Cardiac fibroblast (primary cell): ENCODE measurements at regions not wholly inside any gene's neighbourhood (a gene's known extent, or its start where the extent isn't known, plus 50 kb on each side); places are given as distances from the start of the nearest gene placed in this dataset.

Source experiments
- DNase-seq, 2 donors: peaks; one replicate each; pipeline versions ENCODE4 v3.0.0 to v3.0.0-alpha.2; 2010; ENCODE audit warnings: low read depth in 2 of 2
- H3K4me3 ChIP-seq, 2 donors: replicated peaks in 1 of 2; 1 replicate in 1 of 2; 2 replicates in 1 of 2; pipeline ENCODE4 v1.5.1; 2011; ENCODE audit warnings: low read depth in 2 of 2, low read length in 2 of 2, mild to moderate bottlenecking in 2 of 2, moderate library complexity in 1 of 2
- TF ChIP-seq, protein P1 (sequence below): IDR thresholded peaks from one replicate; pipeline ENCODE4 v1.5.1; 2011; ENCODE audit warnings: low read depth, mild to moderate bottlenecking, low read length, inconsistent platforms

DNA sequence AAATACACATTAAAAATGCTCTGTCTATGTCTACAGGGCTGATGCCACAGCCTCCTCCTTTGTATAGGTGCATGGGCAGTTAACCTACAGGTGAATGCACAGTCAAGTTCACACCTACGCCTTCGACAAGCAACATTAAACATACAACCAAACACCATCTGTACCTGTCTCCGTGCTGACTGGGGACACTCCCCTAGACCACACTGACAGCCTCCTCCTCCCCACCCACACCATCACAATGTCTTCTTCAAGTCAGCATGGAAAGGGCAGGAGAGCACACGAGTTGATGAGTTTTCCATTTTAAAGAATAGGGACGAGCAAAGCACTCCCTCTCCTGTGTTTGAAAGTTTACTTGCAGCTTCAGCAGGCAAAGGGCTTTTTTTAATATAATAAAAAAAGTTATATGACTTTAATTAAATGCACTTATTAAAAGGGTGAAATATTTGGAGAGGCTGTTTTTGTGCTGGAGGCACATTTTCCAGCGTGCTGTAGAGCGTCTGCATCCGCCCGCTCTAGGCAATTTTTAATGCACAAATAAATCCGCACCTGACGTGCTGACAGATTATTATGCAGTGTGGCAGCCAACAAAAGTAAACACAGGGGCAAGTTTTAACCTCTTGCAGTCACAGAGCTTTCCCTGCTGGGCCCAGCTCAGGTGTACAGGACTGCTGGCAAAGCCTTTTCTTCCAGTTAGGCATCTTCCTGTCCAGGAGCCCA is 367.9 kb downstream of the SOX9 start:
- DNase-seq, result no peak
- no peak overlapping the region for H3K4me3 ChIP-seq
- TF ChIP-seq, protein P1, sequence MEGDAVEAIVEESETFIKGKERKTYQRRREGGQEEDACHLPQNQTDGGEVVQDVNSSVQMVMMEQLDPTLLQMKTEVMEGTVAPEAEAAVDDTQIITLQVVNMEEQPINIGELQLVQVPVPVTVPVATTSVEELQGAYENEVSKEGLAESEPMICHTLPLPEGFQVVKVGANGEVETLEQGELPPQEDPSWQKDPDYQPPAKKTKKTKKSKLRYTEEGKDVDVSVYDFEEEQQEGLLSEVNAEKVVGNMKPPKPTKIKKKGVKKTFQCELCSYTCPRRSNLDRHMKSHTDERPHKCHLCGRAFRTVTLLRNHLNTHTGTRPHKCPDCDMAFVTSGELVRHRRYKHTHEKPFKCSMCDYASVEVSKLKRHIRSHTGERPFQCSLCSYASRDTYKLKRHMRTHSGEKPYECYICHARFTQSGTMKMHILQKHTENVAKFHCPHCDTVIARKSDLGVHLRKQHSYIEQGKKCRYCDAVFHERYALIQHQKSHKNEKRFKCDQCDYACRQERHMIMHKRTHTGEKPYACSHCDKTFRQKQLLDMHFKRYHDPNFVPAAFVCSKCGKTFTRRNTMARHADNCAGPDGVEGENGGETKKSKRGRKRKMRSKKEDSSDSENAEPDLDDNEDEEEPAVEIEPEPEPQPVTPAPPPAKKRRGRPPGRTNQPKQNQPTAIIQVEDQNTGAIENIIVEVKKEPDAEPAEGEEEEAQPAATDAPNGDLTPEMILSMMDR, result no peak

DNA sequence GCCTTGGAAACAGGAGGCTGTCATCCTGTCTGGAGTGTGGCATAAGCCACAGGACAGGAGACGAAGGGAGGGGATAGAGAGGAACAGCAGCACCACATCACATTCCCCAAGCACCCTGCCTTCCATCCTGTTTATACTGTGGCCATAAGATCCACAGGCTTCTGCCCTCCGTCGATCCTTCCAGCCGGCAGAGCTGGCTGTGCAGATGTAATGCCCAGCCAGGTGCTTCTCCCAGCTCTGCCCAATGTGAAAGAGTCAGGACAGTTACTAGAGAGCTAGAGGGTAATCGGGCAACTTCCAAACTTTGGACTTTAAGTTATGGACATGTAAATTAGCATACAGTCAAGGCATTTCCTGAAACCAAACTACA is 368.4 kb downstream of the SOX9 start:
- TF ChIP-seq, protein P1, result no peak
- no peak for DNase-seq
- H3K4me3 ChIP-seq, result no peak overlapping the region

DNA sequence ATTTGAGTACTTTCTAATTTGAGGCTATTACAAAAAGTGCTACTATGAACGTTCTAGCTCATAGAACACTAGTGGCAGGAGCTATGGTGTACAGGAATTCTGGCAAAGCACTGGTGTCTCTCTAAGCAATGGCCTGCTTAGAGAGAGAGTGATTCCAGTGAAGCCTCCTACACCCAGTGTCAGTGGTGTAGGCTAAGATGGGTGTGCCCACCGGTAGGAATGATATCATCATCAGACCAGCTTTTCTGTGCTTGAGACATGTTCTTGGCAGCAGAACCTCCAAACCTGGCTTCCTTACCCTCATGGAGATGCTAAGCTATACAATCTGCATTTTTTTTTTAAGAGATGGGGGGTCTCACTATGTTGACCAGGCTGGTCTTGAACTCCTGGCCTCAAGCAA is 370.3 kb downstream of the SOX9 start:
- DNase-seq, result no peak
- TF ChIP-seq, protein P1, result no peak
- H3K4me3 ChIP-seq, result no peak overlapping the region

DNA sequence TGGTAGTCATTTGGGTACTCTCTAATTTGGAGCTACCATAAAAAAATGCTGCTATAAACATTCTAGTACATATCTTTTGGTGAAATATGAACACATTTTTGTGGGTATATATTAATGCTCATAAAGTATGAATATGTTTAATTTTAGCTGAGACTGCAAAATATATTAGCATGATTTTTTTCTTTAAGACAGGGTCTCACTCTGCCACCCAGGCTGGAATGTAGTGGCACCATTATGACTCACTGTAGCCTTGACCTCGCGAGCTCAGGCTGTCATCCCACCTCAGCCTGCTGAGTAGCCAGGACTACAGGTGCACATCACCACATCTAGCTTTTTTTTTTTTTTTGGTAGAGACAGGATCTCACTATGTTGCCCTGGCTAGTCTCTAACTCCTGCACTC is 371.7 kb downstream of the SOX9 start:
- TF ChIP-seq, protein P1, result no peak
- H3K4me3 ChIP-seq, result no peak overlapping the region

DNA sequence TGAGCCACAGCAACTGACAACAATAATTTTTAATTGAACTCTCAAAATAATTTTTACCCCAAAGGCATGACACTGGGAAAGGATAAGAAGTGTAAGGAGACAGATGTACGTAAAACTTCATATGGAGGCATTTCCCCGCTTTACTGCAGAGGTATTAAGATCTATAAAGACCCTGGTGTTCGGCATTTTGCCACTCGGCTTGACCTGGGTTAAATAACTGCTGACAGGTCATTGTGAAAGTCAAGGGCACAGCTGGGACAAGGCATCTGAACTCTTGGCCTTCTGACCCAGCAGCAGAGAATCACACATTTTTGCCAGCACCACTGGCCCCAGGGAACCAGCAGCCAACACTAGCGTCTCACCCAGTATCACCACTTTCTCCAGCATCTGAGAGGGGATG is 372.1 kb downstream of the SOX9 start:
- no peak overlapping the region for H3K4me3 ChIP-seq
- TF ChIP-seq, protein P1, result no peak
- no peak for DNase-seq

More for the DNA sequence above, 371.7 kb downstream of the SOX9 start:
- no peak for DNase-seq

DNA sequence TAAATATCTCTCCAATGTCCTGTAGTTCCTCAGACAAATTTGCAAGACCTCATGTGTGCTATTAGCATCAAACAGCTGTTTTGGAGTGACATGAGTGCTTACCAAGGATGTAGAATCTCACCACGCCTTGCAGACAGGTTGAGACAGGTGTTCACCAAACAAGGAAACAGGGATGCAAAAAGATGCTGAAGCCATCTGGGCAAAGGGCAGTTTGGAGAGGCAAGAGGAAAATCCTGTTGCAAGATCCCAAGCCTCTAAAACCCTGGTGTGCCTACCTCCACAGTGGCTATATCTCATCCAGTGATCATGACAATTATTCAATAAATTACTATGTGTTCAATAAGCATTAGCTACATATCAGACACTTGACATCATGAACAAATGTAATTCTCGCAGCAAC is 373.7 kb downstream of the SOX9 start:
- TF ChIP-seq, protein P1, result no peak
- no peak for DNase-seq
- H3K4me3 ChIP-seq, result no peak overlapping the region

DNA sequence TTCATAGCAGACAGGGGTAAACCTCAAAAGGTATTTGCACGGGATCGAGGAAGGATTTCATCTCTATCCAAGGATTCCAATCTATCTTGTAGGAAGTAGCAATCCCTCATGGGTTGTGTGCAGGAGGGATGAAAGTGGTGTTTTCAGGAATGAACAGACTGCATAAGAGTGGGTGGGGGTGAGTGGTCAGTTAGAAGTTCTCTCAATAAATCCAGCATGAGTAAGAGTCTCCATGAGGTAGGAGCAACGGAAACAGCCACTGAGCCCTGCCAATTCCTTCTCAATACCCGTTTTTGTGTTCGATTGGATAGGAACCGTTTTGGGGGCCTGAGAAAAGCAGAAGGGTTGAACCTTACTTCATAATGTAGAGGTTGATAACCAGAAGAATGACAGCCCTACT is 375.6 kb downstream of the SOX9 start:
- no peak for DNase-seq
- TF ChIP-seq, protein P1, result no peak
- no peak overlapping the region for H3K4me3 ChIP-seq
